ENCODE measurements at regions not wholly inside any gene's neighbourhood (a gene's known extent, or its start where the extent isn't known, plus 50 kb on each side); places are given as distances from the start of the nearest gene placed in this dataset.

GRCh38 chr1:38291906-38292521 is 245.4 kb upstream of the POU3F1 start (continued):
- no peak for TF ChIP-seq MXD1 (CRISPR knock-in tag; IDR thresholded peaks at IDR 0.05; ENCODE audit: borderline replicate concordance, poor library complexity, severe bottlenecking)
- TF ChIP-seq U2AF1 (optimal IDR thresholded peaks at IDR 0.05; ENCODE audit: low read depth, low read length), result no peak
- TF ChIP-seq TAF15 (IDR thresholded peaks at IDR 0.05; ENCODE audit: low read depth, low read length), result no peak
- no peak for TF ChIP-seq ZNF609 (CRISPR knock-in tag; IDR thresholded peaks at IDR 0.05; ENCODE audit: borderline replicate concordance)
- TF ChIP-seq RCOR1 (IDR thresholded peaks at IDR 0.05; ENCODE audit: borderline replicate concordance in 1 of 2, low read depth in 2 of 2, low read length in 2 of 2), result peak in 1 of 2 experiments; percentile 21; a peak in 1 of 4 replicates
- TF ChIP-seq PPARD (CRISPR knock-in tag; IDR thresholded peaks at IDR 0.05), result no peak
- TF ChIP-seq HMBOX1 (IDR thresholded peaks at IDR 0.05), result no peak
- no peak for TF ChIP-seq NR2F6 (CRISPR knock-in tag; IDR thresholded peaks at IDR 0.05)
- TF ChIP-seq NR4A1 (CRISPR knock-in tag; IDR thresholded peaks at IDR 0.05), result no peak
- TF ChIP-seq NR4A1 (tag; IDR thresholded peaks at IDR 0.05), result peak; percentile 68; the same call in 1 of the 2 replicates
- TF ChIP-seq NCOA2 (IDR thresholded peaks at IDR 0.05; ENCODE audit: partially characterized antibody in 2 of 2), result no peak
- no peak for TF ChIP-seq PHB2 (IDR thresholded peaks at IDR 0.05; ENCODE audit: low read depth)
- TF ChIP-seq ZNF212 (CRISPR knock-in tag; IDR thresholded peaks at IDR 0.05), result no peak
- TF ChIP-seq USF1 (CRISPR knock-in tag; IDR thresholded peaks at IDR 0.05), result no peak
- no peak for TF ChIP-seq WHSC1 (IDR thresholded peaks at IDR 0.05; ENCODE audit: low read length)

Measured in K562 (cell line).